ENCODE measurements at regions not wholly inside any gene's neighbourhood (a gene's known extent, or its start where the extent isn't known, plus 50 kb on each side); places are given as distances from the start of the nearest gene placed in this dataset.

GRCh38 chr9:118269623-118270022 is 565.4 kb downstream of the TLR4 start:
- DNase-seq (ENCODE audit: low spot score) (no peak), ATAC-seq (ENCODE audit: low FRiP score) (no peak)
- no peak for TF ChIP-seq CTCF (IDR thresholded peaks at IDR 0.05)

GRCh38 chr9:118271331-118271730 is 567.1 kb downstream of the TLR4 start:
- no peak for TF ChIP-seq CTCF (IDR thresholded peaks at IDR 0.05)
- no peak for ATAC-seq (ENCODE audit: low FRiP score)

GRCh38 chr9:118271936-118272335 is 567.7 kb downstream of the TLR4 start:
- no peak for TF ChIP-seq CTCF (IDR thresholded peaks at IDR 0.05)
- DNase-seq (ENCODE audit: low spot score): no peak
- ATAC-seq (ENCODE audit: low FRiP score): no peak

More at GRCh38 chr9:118271331-118271730, 567.1 kb downstream of the TLR4 start:
- DNase-seq (ENCODE audit: low spot score): no peak

GRCh38 chr9:118273048-118273447 is 568.8 kb downstream of the TLR4 start:
- TF ChIP-seq CTCF (IDR thresholded peaks at IDR 0.05): no peak
- ATAC-seq (ENCODE audit: low FRiP score): no peak
- no peak for DNase-seq (ENCODE audit: low spot score)

GRCh38 chr9:118276784-118277183 is 572.6 kb downstream of the TLR4 start:
- DNase-seq (ENCODE audit: low spot score) (no peak), ATAC-seq (ENCODE audit: low FRiP score) (no peak)
- no peak for TF ChIP-seq CTCF (IDR thresholded peaks at IDR 0.05)

GRCh38 chr9:118281772-118282171 is 577.6 kb downstream of the TLR4 start:
- DNase-seq (ENCODE audit: low spot score) (no peak), ATAC-seq (ENCODE audit: low FRiP score) (no peak)
- no peak for TF ChIP-seq CTCF (IDR thresholded peaks at IDR 0.05)

- TF ChIP-seq CTCF (IDR thresholded peaks at IDR 0.05): no peak
- no peak for DNase-seq (ENCODE audit: low spot score)
- ATAC-seq (ENCODE audit: low FRiP score): no peak
These were observed 579.3 kb downstream of the TLR4 start for GRCh38 chr9:118283488-118283887.

Data from omental fat pad (tissue), 3 donors.